Neural cell (in vitro differentiated cells): ENCODE measurements at regions not wholly inside any gene's neighbourhood (a gene's known extent, or its start where the extent isn't known, plus 50 kb on each side); places are given as distances from the start of the nearest gene placed in this dataset.

Source experiments
- CTCF ChIP-seq: fragments of 450-650 bp; IDR thresholded peaks from 2 replicates; pipeline ENCODE4 v1.5.1; 2014; ENCODE audit warnings: antibody characterized with exemption, mild to moderate bottlenecking, moderate library complexity; ENCODE audit not compliant: poor library complexity, severe bottlenecking
- EP300 ChIP-seq: fragments of 450-650 bp; conservative IDR thresholded peaks from 2 replicates; pipeline ENCODE4 v1.6.1; 2014; ENCODE audit warnings: antibody characterized with exemption, mild to moderate bottlenecking, moderate library complexity; ENCODE audit not compliant: poor library complexity, severe bottlenecking
- EZH2 ChIP-seq: fragments of 200-600, 300-800 bp; shearing (Covaris generic), sonication (generic); IDR thresholded peaks from 2 replicates; pipeline ENCODE4 v1.6.1; 2014; ENCODE audit warnings: antibody characterized with exemption, low read length, borderline replicate concordance, mild to moderate bottlenecking; ENCODE audit not compliant: insufficient read depth, poor library complexity, severe bottlenecking

DNA sequence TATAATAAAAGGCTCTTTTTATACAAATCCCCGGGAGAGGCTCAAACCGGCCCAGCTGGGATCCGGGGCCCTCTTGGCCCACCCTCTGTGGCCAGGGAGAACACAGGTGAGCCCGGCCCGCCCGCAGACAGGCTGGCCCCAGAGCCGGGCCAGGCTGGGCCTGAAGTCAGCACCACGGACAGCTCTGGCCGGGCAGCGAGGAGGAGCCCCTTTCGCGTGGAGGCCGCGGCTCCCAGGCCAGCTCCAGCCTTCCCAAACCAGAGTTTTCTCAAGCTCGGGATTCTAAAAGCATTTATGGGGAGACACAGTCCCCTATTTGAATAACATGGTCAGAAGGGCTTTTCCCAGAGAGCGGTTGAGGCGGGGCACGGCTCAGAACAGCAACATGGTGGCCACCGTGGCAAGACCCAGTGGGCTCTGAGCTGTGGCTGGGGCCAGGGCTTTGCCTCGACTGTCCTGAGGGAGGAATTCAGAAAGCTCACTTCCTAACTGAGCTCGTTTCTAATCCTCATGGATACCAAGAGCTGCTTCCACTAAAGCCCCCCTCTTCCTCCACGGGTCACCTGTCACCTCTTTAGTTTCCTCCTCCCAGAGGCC is 115.4 kb downstream of the BRD1 start:
- TF ChIP-seq EZH2 (no peak), CTCF (no peak), EP300 (no peak)
